ENCODE measurements at regions not wholly inside any gene's neighbourhood (a gene's known extent, or its start where the extent isn't known, plus 50 kb on each side); places are given as distances from the start of the nearest gene placed in this dataset.

DNA sequence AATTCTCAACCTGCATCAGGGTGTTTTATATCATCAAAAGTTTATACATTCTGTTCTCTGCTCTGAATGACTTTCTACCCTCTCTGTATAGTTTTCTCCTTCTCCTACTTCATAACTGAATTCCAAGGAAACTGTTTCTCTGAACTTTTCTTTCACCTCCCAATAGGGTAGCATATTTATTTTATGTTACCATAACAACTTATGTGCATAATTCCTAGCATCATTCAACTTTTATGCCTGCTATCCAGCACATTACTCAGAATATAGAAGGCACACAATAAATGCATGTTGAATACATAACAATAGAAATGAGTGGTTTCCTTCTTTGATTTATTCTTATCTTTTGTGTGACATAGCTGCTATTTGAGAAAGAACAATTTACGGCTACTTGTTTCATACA is 2385.0 kb downstream of the PCDH9 start:
- TF ChIP-seq, protein P1, sequence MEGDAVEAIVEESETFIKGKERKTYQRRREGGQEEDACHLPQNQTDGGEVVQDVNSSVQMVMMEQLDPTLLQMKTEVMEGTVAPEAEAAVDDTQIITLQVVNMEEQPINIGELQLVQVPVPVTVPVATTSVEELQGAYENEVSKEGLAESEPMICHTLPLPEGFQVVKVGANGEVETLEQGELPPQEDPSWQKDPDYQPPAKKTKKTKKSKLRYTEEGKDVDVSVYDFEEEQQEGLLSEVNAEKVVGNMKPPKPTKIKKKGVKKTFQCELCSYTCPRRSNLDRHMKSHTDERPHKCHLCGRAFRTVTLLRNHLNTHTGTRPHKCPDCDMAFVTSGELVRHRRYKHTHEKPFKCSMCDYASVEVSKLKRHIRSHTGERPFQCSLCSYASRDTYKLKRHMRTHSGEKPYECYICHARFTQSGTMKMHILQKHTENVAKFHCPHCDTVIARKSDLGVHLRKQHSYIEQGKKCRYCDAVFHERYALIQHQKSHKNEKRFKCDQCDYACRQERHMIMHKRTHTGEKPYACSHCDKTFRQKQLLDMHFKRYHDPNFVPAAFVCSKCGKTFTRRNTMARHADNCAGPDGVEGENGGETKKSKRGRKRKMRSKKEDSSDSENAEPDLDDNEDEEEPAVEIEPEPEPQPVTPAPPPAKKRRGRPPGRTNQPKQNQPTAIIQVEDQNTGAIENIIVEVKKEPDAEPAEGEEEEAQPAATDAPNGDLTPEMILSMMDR (IDR thresholded peaks at IDR 0.05; ENCODE audit: poor library complexity), result no peak
- no peak for TF ChIP-seq EZH2phosphoT487 (IDR thresholded peaks at IDR 0.05; ENCODE audit: low read depth, severe bottlenecking, unreplicated experiment)
- TF ChIP-seq EZH2 (IDR thresholded peaks at IDR 0.05; ENCODE audit: borderline replicate concordance), result no peak

Measured in hepatocyte (in vitro differentiated cells).